CD14-positive monocyte (primary cell): ENCODE measurements at regions not wholly inside any gene's neighbourhood (a gene's known extent, or its start where the extent isn't known, plus 50 kb on each side); places are given as distances from the start of the nearest gene placed in this dataset.

ENCODE experiments used
- DNase-seq, 3 donors: peaks; one replicate each; pipeline ENCODE4 v3.0.0-alpha.2; 2011 to 2022
- H2AFZ ChIP-seq: 2 replicates; pipeline ENCODE4 v1.6.0; 2012; ENCODE audit warnings: mild to moderate bottlenecking, low read depth, low read length, inconsistent platforms; ENCODE audit not compliant: insufficient read depth, poor library complexity, severe bottlenecking
- H3K27ac ChIP-seq, 2 donors: 1 replicate in 1 of 2; 2 replicates in 1 of 2; pipeline ENCODE4 v1.5.1; 2012 to 2013; ENCODE audit warnings: low read length in 2 of 2, control low read depth in 1 of 2, inconsistent platforms in 1 of 2, low read depth in 1 of 2, mild to moderate bottlenecking in 1 of 2
- H3K27me3 ChIP-seq, 2 donors: one replicate each; pipeline versions ENCODE4 v1.6.0 to v1.6.1; 2011 to 2013; ENCODE audit warnings: low read length in 2 of 2; ENCODE audit not compliant: control insufficient read depth in 2 of 2, insufficient read depth in 2 of 2
- H3K36me3 ChIP-seq, 2 donors: replicated peaks in 1 of 2; 1 replicate in 1 of 2; 2 replicates in 1 of 2; pipeline versions ENCODE4 v1.5.1 to v1.6.1; 2012 to 2013; ENCODE audit warnings: low read length in 2 of 2, control low read depth in 1 of 2, inconsistent platforms in 1 of 2, mild to moderate bottlenecking in 1 of 2; ENCODE audit not compliant: insufficient read depth in 2 of 2, control insufficient read depth in 1 of 2
- H3K4me1 ChIP-seq, 2 donors: 1 replicate in 1 of 2; 2 replicates in 1 of 2; pipeline versions ENCODE4 v1.5.1 to v1.6.1; 2012 to 2013; ENCODE audit warnings: low read length in 2 of 2, control low read depth in 1 of 2, inconsistent platforms in 1 of 2, mild to moderate bottlenecking in 1 of 2, moderate library complexity in 1 of 2; ENCODE audit not compliant: insufficient read depth in 2 of 2, control insufficient read depth in 1 of 2
- H3K4me2 ChIP-seq: replicated peaks from 2 replicates; pipeline ENCODE3; 2012; ENCODE audit warnings: low read length, moderate library complexity, mild to moderate bottlenecking; ENCODE audit not compliant: poor library complexity, severe bottlenecking; ENCODE audit errors: extremely low read depth
- H3K4me3 ChIP-seq, 3 experiments: fragments of 200-600 bp in 1 of 3; sonication (generic) in 1 of 3; replicated peaks in 1 of 3; 1 replicate in 2 of 3; 2 replicates in 1 of 3; pipeline ENCODE4 v1.5.1; 2011 to 2013; ENCODE audit warnings: low read length in 3 of 3, mild to moderate bottlenecking in 3 of 3, control low read depth in 2 of 3, low read depth in 2 of 3, inconsistent platforms in 1 of 3, moderate library complexity in 1 of 3
- H3K79me2 ChIP-seq: 2 replicates; pipeline ENCODE4 v1.6.0; 2012; ENCODE audit warnings: mild to moderate bottlenecking, control low read depth, inconsistent platforms, low read length, moderate library complexity; ENCODE audit not compliant: insufficient read depth
- H3K9ac ChIP-seq: 2 replicates; pipeline ENCODE4 v1.6.0; 2017; ENCODE audit warnings: low read length, mild to moderate bottlenecking; ENCODE audit not compliant: insufficient read depth, poor library complexity, severe bottlenecking
- H3K9me3 ChIP-seq, 2 donors: replicated peaks in 1 of 2; 1 replicate in 1 of 2; 2 replicates in 1 of 2; pipeline versions ENCODE4 v1.5.1 to v1.6.1; 2012 to 2013; ENCODE audit warnings: low read length in 2 of 2, control low read depth in 1 of 2; ENCODE audit not compliant: control insufficient read depth in 1 of 2, insufficient read depth in 1 of 2
- H4K20me1 ChIP-seq: 2 replicates; pipeline ENCODE4 v1.6.0; 2012; ENCODE audit warnings: mild to moderate bottlenecking, low read length, control low read depth, moderate library complexity; ENCODE audit not compliant: insufficient read depth
- H3K27ac Mint-ChIP-seq, 7 donors: one replicate each; pipeline ENCODE4 v1.8.0; 2020; ENCODE audit warnings: mild to moderate bottlenecking in 7 of 7, mixed read lengths in 7 of 7, moderate library complexity in 6 of 7, inconsistent platforms in 2 of 7
- H3K27me3 Mint-ChIP-seq, 3 donors: one replicate each; pipeline ENCODE4 v1.8.0; 2021 to 2022; ENCODE audit warnings: low read depth in 3 of 3, mild to moderate bottlenecking in 3 of 3, mixed read lengths in 3 of 3, moderate library complexity in 3 of 3, inconsistent platforms in 1 of 3
- H3K36me3 Mint-ChIP-seq, 2 donors: one replicate each; pipeline ENCODE4 v1.8.0; 2020; ENCODE audit warnings: mixed read lengths in 2 of 2, inconsistent platforms in 1 of 2, mild to moderate bottlenecking in 1 of 2
- H3K4me1 Mint-ChIP-seq: one replicate; pipeline ENCODE4 v1.8.0; 2020; ENCODE audit warnings: mild to moderate bottlenecking, mixed read lengths
- H3K4me3 Mint-ChIP-seq, 2 donors: one replicate each; pipeline ENCODE4 v1.8.0; 2020; ENCODE audit warnings: mild to moderate bottlenecking in 2 of 2, mixed read lengths in 2 of 2, moderate library complexity in 1 of 2
- H3K9me3 Mint-ChIP-seq, 7 donors: one replicate each; pipeline ENCODE4 v1.8.0; 2020 to 2022; ENCODE audit warnings: mixed read lengths in 7 of 7, mild to moderate bottlenecking in 6 of 7, moderate library complexity in 6 of 7, inconsistent platforms in 2 of 7
- WGBS: methylation state at CpG from one replicate; pipeline ENCODE4 v1.1.5; 2013; ENCODE audit warnings: missing lambda C conversion rate; ENCODE audit not compliant: insufficient coverage; 5-methylcytosine and 5-hydroxymethylcytosine counted together
- intact Hi-C, 2 donors: fragments of 100-400 bp; cut with micrococcal nuclease; formaldehyde crosslinking; loops; one replicate each; pipeline versions ENCODE4 v1.15.0 to v1.15.1; 2023
- TF ChIP-seq, protein P1 (sequence below): fragments of 200-600 bp; IDR thresholded peaks from one replicate; pipeline ENCODE4 v1.8.0; 2022; ENCODE audit warnings: antibody characterized with exemption, mild to moderate bottlenecking

DNA sequence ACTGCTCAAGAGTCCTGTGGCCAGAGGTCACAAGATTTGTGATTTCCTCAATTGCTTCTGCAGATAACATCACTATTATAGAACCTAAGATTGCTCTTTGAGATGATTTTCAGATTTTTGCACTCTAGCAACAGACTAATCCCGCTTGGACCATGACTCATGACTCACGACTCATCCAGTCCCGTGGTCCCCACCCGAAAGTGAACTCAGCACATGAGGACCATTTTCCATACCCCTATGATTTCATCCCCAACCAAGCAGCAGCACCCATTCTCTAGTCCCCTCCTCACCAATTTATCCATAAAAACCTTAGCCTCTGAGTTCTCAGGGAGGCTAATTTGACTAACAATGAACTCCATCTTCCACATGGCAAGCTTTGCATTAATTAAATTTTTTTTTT lies 106.3 kb upstream of the ALCAM start:
- H3K4me3 ChIP-seq = no peak overlapping the region
- peak in 1 of 3 donors; percentile 12 for DNase-seq

DNA sequence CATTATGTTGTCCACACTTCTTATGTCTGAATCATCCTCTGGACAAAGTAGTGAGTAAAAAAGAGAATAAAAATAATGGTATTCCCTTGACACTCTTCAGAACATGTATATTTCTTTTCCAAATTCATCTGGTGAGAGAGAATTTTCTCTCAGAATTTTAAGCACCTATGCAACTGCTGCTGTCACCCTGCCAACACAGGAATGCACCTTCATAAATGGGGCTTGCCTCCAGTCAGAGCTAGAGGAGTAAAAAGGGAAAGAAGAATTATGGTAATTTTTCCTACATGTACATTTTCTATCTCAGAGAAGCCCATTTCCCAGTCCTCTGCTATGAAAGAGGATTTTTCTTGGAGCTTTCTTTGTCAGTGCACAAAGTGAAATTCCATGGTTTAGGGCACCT lies 92.2 kb upstream of the ALCAM start:
- peaks cover 0 to 5% (median 2%) of the 10 kb centered on the region in 7 donors for H3K9me3 Mint-ChIP-seq
- H3K27ac Mint-ChIP-seq = no peak overlapping the region

More for the DNA sequence above, 106.3 kb upstream of the ALCAM start:
- Histone ChIP-seq H3K79me2 (no peaks in the 10 kb centered on the region), H3K36me3 (no peaks in the 10 kb centered on the region), H3K27me3 (no peaks in the 10 kb centered on the region), H2AFZ (no peak overlapping the region), H3K4me1 (no peaks in the 10 kb centered on the region), H3K9ac (no peak overlapping the region), H3K4me2 (no peak overlapping the region), H4K20me1 (no peaks in the 10 kb centered on the region), H3K27ac (no peak overlapping the region), H3K9me3 (peaks cover 3% of the 10 kb centered on the region in 2 donors)
- H3K4me3 Mint-ChIP-seq = no peak overlapping the region
- peaks cover 2% of the 10 kb centered on the region for H3K4me1 Mint-ChIP-seq
- WGBS = 97% methylated on average over 4 of the region's 4 CpGs
- no peaks in the 10 kb centered on the region for H3K36me3 Mint-ChIP-seq
- H3K27ac Mint-ChIP-seq = no peak overlapping the region
- peaks cover 0 to 9% (median 4%) of the 10 kb centered on the region in 7 donors for H3K9me3 Mint-ChIP-seq
- TF ChIP-seq, protein P1, sequence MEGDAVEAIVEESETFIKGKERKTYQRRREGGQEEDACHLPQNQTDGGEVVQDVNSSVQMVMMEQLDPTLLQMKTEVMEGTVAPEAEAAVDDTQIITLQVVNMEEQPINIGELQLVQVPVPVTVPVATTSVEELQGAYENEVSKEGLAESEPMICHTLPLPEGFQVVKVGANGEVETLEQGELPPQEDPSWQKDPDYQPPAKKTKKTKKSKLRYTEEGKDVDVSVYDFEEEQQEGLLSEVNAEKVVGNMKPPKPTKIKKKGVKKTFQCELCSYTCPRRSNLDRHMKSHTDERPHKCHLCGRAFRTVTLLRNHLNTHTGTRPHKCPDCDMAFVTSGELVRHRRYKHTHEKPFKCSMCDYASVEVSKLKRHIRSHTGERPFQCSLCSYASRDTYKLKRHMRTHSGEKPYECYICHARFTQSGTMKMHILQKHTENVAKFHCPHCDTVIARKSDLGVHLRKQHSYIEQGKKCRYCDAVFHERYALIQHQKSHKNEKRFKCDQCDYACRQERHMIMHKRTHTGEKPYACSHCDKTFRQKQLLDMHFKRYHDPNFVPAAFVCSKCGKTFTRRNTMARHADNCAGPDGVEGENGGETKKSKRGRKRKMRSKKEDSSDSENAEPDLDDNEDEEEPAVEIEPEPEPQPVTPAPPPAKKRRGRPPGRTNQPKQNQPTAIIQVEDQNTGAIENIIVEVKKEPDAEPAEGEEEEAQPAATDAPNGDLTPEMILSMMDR = no peak
- peaks cover 0 to 6% (median 2%) of the 10 kb centered on the region in 3 donors for H3K27me3 Mint-ChIP-seq
- intact Hi-C loops = no loop called here

More for the DNA sequence above, 92.2 kb upstream of the ALCAM start:
- H3K4me3 ChIP-seq = no peak overlapping the region
- no peak overlapping the region for H3K4me3 Mint-ChIP-seq
- H3K36me3 ChIP-seq = no peaks in the 10 kb centered on the region
- TF ChIP-seq, protein P1 = no peak
- no peak for DNase-seq
- peaks cover 0 to 3% (median 2%) of the 10 kb centered on the region in 3 donors for H3K27me3 Mint-ChIP-seq
- no peaks in the 10 kb centered on the region for H3K27me3 ChIP-seq
- H4K20me1 ChIP-seq = no peaks in the 10 kb centered on the region
- no peaks in the 10 kb centered on the region for H3K36me3 Mint-ChIP-seq
- H3K79me2 ChIP-seq = no peaks in the 10 kb centered on the region
- H3K27ac ChIP-seq = no peak overlapping the region
- no peaks in the 10 kb centered on the region for H3K9me3 ChIP-seq
- H3K9ac ChIP-seq = no peak overlapping the region
- no peak overlapping the region for H2AFZ ChIP-seq
- no peaks in the 10 kb centered on the region for H3K4me1 ChIP-seq
- intact Hi-C loops = no loop called here
- no peak overlapping the region for H3K4me2 ChIP-seq
- H3K4me1 Mint-ChIP-seq = no peaks in the 10 kb centered on the region
